ENCODE measurements at regions not wholly inside any gene's neighbourhood (a gene's known extent, or its start where the extent isn't known, plus 50 kb on each side); places are given as distances from the start of the nearest gene placed in this dataset.

DNA sequence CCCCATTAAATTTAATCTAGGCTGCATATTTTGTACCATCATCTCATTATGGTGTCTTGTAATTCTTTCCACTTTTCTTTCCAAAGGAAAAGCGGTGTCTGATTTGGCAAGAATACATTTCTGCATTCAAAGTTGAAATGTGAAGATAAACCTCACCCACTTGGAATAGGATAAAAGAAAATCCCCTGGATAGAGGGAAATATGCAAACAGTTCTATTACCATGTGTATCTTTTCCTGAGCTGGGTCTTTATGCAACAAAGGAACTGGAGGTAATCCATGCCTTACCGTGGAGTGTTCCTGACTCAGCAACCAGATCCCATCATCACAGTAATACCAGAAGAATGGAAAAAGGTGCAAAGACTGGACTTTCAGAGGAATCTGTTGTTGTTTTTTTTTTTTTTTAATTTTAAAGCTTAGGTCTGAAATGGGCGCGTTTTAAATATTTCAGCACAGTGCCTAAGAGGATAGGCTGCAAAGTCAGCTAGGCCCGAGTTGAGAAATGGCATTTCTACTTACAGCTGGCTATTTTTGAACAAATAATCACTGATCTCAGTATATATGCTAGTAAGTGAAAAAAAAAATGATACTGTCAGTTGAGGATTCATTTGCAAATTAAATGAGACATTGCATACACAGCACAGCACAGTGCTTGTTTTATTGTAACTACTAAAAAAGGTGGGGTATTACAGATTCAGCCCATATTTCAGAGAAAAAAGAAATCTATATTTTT lies 55.5 kb upstream of the ADAMTS9 start:
- TF ChIP-seq, protein P1, sequence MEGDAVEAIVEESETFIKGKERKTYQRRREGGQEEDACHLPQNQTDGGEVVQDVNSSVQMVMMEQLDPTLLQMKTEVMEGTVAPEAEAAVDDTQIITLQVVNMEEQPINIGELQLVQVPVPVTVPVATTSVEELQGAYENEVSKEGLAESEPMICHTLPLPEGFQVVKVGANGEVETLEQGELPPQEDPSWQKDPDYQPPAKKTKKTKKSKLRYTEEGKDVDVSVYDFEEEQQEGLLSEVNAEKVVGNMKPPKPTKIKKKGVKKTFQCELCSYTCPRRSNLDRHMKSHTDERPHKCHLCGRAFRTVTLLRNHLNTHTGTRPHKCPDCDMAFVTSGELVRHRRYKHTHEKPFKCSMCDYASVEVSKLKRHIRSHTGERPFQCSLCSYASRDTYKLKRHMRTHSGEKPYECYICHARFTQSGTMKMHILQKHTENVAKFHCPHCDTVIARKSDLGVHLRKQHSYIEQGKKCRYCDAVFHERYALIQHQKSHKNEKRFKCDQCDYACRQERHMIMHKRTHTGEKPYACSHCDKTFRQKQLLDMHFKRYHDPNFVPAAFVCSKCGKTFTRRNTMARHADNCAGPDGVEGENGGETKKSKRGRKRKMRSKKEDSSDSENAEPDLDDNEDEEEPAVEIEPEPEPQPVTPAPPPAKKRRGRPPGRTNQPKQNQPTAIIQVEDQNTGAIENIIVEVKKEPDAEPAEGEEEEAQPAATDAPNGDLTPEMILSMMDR (IDR thresholded peaks at IDR 0.05; ENCODE audit: insufficient read depth, low read length): no peak
- TF ChIP-seq GABPA (IDR thresholded peaks at IDR 0.05; ENCODE audit: low read depth) (no peak), POLR2AphosphoS5 (IDR thresholded peaks at IDR 0.05; ENCODE audit: low read depth) (no peak), SPI1 (IDR thresholded peaks at IDR 0.05; ENCODE audit: borderline replicate concordance, low read depth) (no peak)
- TF ChIP-seq, protein P2, sequence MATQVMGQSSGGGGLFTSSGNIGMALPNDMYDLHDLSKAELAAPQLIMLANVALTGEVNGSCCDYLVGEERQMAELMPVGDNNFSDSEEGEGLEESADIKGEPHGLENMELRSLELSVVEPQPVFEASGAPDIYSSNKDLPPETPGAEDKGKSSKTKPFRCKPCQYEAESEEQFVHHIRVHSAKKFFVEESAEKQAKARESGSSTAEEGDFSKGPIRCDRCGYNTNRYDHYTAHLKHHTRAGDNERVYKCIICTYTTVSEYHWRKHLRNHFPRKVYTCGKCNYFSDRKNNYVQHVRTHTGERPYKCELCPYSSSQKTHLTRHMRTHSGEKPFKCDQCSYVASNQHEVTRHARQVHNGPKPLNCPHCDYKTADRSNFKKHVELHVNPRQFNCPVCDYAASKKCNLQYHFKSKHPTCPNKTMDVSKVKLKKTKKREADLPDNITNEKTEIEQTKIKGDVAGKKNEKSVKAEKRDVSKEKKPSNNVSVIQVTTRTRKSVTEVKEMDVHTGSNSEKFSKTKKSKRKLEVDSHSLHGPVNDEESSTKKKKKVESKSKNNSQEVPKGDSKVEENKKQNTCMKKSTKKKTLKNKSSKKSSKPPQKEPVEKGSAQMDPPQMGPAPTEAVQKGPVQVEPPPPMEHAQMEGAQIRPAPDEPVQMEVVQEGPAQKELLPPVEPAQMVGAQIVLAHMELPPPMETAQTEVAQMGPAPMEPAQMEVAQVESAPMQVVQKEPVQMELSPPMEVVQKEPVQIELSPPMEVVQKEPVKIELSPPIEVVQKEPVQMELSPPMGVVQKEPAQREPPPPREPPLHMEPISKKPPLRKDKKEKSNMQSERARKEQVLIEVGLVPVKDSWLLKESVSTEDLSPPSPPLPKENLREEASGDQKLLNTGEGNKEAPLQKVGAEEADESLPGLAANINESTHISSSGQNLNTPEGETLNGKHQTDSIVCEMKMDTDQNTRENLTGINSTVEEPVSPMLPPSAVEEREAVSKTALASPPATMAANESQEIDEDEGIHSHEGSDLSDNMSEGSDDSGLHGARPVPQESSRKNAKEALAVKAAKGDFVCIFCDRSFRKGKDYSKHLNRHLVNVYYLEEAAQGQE (IDR thresholded peaks at IDR 0.05; ENCODE audit: insufficient replicate concordance, low read depth): no peak

Measured in HL-60 (cell line).